Endothelial cell (in vitro differentiated cells): ENCODE measurements at regions not wholly inside any gene's neighbourhood (a gene's known extent, or its start where the extent isn't known, plus 50 kb on each side); places are given as distances from the start of the nearest gene placed in this dataset.

Source experiments
- DNase-seq: peaks from one replicate; pipeline ENCODE4 v3.0.0; 2021; ENCODE audit warnings: low spot score
- H3K27ac Mint-ChIP-seq: one replicate; pipeline ENCODE4 v1.8.0; 2021; ENCODE audit warnings: mixed read lengths, inconsistent platforms; ENCODE audit not compliant: unreplicated experiment
- H3K27me3 Mint-ChIP-seq: one replicate; pipeline ENCODE4 v1.8.0; 2021; ENCODE audit warnings: mild to moderate bottlenecking, moderate library complexity, mixed read lengths, inconsistent platforms; ENCODE audit not compliant: unreplicated experiment
- H3K36me3 Mint-ChIP-seq: one replicate; pipeline ENCODE4 v1.8.0; 2021; ENCODE audit warnings: mild to moderate bottlenecking, low read depth, mixed read lengths, inconsistent platforms; ENCODE audit not compliant: unreplicated experiment
- H3K4me1 Mint-ChIP-seq: one replicate; pipeline ENCODE4 v1.8.0; 2021; ENCODE audit warnings: mild to moderate bottlenecking, mixed read lengths, inconsistent platforms; ENCODE audit not compliant: unreplicated experiment
- H3K4me3 Mint-ChIP-seq: one replicate; pipeline ENCODE4 v1.8.0; 2021; ENCODE audit warnings: mild to moderate bottlenecking, mixed read lengths, inconsistent platforms; ENCODE audit not compliant: unreplicated experiment
- H3K9me3 Mint-ChIP-seq: one replicate; pipeline ENCODE4 v1.8.0; 2021; ENCODE audit warnings: mixed read lengths, inconsistent platforms; ENCODE audit not compliant: unreplicated experiment
- CTCF ChIP-seq: fragments of 200-600 bp; sonication (generic); IDR thresholded peaks from one replicate; pipeline ENCODE4 v1.5.0; 2021; ENCODE audit warnings: antibody characterized with exemption; ENCODE audit not compliant: unreplicated experiment

GRCh38 chrX:27354021-27354420, 109.1 kb downstream of the PPP4R3C start:
- Mint-ChIP-seq H3K9me3 (no peaks in the 10 kb centered on the region), H3K27ac (peak overlapping the region; percentile 36), H3K36me3 (peaks cover 38% of the 10 kb centered on the region), H3K27me3 (no peaks in the 10 kb centered on the region), H3K4me1 (peaks cover 15% of the 10 kb centered on the region), H3K4me3 (peak overlapping the region; percentile 78)
- TF ChIP-seq CTCF, result no peak
- no peak for DNase-seq

- H3K9me3 Mint-ChIP-seq, result no peaks in the 10 kb centered on the region
- no peaks in the 10 kb centered on the region for H3K27me3 Mint-ChIP-seq
- DNase-seq, result peak; percentile 14
- H3K36me3 Mint-ChIP-seq, result peaks cover 17% of the 10 kb centered on the region
- H3K4me3 Mint-ChIP-seq, result peak overlapping the region; percentile 92
- no peak for TF ChIP-seq CTCF
- peaks cover 15% of the 10 kb centered on the region for H3K4me1 Mint-ChIP-seq
- peak overlapping the region; percentile 91 for H3K27ac Mint-ChIP-seq
Observed at GRCh38 chrX:27350476-27350875, 112.7 kb downstream of the PPP4R3C start.

DNA sequence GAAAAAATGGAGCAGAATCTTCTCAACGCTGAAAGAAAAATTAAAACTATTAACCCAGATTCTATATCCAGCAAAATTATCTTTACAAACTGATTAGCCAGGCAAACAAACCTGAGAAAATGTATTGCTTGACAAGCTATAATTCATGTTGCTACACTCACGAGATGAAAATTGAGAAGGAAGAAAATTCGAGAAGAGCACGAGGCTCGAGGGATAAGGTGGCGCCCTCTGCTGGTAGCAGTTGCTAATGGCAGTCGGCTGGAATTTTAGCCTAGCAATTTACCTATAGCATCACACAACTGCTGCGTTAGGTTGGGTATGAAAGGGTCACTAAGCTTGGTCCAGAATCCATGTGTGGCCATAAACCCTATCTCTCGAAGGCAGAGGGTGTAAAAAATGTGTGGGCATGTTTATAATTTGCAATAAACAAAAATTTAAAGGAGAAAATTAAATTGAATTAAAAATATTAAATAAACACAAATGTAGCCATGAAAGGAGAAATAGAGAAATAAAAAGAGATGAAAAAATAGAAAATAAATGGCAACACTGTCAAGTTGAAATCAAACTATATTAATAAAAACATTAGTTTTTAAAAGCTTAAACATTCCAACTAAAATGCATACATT, 126.6 kb downstream of the PPP4R3C start:
- no peaks in the 10 kb centered on the region for H3K4me1 Mint-ChIP-seq
- H3K9me3 Mint-ChIP-seq, result no peaks in the 10 kb centered on the region
- no peaks in the 10 kb centered on the region for H3K27me3 Mint-ChIP-seq
- peak; percentile 43 for DNase-seq
- TF ChIP-seq CTCF, result peak; percentile 82
- H3K4me3 Mint-ChIP-seq, result no peak overlapping the region
- H3K27ac Mint-ChIP-seq, result no peak overlapping the region
- no peaks in the 10 kb centered on the region for H3K36me3 Mint-ChIP-seq

DNA sequence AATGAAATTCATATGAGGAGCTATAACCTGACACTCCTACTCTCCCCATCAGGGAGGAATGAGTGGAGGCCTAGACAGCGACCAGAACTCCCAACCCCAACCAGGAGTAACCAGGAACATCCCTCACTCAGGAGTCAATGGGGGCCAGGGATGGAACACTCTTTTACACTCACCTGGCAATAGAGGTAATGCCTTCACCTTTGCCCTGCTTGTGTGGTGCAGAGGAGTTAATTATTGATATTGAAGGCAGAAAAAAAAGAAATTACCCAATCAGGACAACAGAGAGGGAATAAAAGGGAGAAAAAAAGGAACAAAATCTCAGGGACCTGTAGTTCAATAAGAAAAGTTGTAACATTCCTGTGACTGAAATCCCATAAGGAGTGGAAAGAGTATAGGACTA, 141.5 kb downstream of the PPP4R3C start:
- TF ChIP-seq CTCF, result no peak

GRCh38 chrX:27309406-27309805, 153.7 kb downstream of the PPP4R3C start:
- no peaks in the 10 kb centered on the region for H3K27me3 Mint-ChIP-seq
- TF ChIP-seq CTCF, result no peak
- H3K9me3 Mint-ChIP-seq, result no peaks in the 10 kb centered on the region
- H3K36me3 Mint-ChIP-seq, result no peaks in the 10 kb centered on the region
- H3K4me1 Mint-ChIP-seq, result peaks cover 3% of the 10 kb centered on the region
- H3K27ac Mint-ChIP-seq, result no peak overlapping the region
- DNase-seq, result no peak
- no peak overlapping the region for H3K4me3 Mint-ChIP-seq

More for the DNA sequence above, 141.5 kb downstream of the PPP4R3C start:
- Mint-ChIP-seq H3K4me3 (no peak overlapping the region), H3K36me3 (no peaks in the 10 kb centered on the region), H3K27me3 (no peaks in the 10 kb centered on the region), H3K27ac (no peak overlapping the region), H3K9me3 (no peaks in the 10 kb centered on the region), H3K4me1 (no peaks in the 10 kb centered on the region)
- DNase-seq, result no peak
